Adipocyte (in vitro differentiated cells): ENCODE measurements at regions not wholly inside any gene's neighbourhood (a gene's known extent, or its start where the extent isn't known, plus 50 kb on each side); places are given as distances from the start of the nearest gene placed in this dataset.

Source experiments
- DNase-seq: peaks from one replicate; pipeline ENCODE4 v3.0.0-alpha.2; 2015; ENCODE audit warnings: low read depth
- H3K27me3 ChIP-seq: replicated peaks from 2 replicates; pipeline ENCODE4 v1.7.0; 2013; ENCODE audit warnings: mild to moderate bottlenecking, low read length, moderate library complexity; ENCODE audit not compliant: control insufficient read depth, insufficient read depth
- H3K36me3 ChIP-seq: 2 replicates; pipeline ENCODE4 v1.7.0; 2013; ENCODE audit warnings: low read length, mild to moderate bottlenecking, moderate library complexity; ENCODE audit not compliant: control insufficient read depth, insufficient read depth, severe bottlenecking
- H3K4me1 ChIP-seq: 2 replicates; pipeline ENCODE4 v1.7.0; 2013; ENCODE audit warnings: mild to moderate bottlenecking, low read length, moderate library complexity; ENCODE audit not compliant: control insufficient read depth, insufficient read depth
- H3K4me3 ChIP-seq: 2 replicates; pipeline ENCODE4 v1.7.0; 2013; ENCODE audit warnings: mild to moderate bottlenecking, low read length, moderate library complexity
- H3K9ac ChIP-seq: 2 replicates; pipeline ENCODE4 v1.7.0; 2013; ENCODE audit warnings: mild to moderate bottlenecking, low read length, moderate library complexity
- H3K9me3 ChIP-seq: 2 replicates; pipeline ENCODE4 v1.7.0; 2013; ENCODE audit warnings: mild to moderate bottlenecking, low read length, moderate library complexity; ENCODE audit not compliant: control insufficient read depth

- H3K4me3 ChIP-seq, result peak overlapping the region; percentile 42
- H3K9ac ChIP-seq, result peak overlapping the region; percentile 37
- H3K27me3 ChIP-seq, result no peaks in the 10 kb centered on the region
- DNase-seq, result no peak
- no peaks in the 10 kb centered on the region for H3K9me3 ChIP-seq
- peaks cover 19% of the 10 kb centered on the region for H3K4me1 ChIP-seq
- no peaks in the 10 kb centered on the region for H3K36me3 ChIP-seq
These were observed 242.3 kb downstream of the TOMM20 start for GRCh38 chr1:234886081-234886984.

- no peak for DNase-seq
- Histone ChIP-seq H3K9me3 (no peaks in the 10 kb centered on the region), H3K27me3 (no peaks in the 10 kb centered on the region)
These were observed 243.0 kb downstream of the TOMM20 start for GRCh38 chr1:234885601-234886000.

GRCh38 chr1:234884701-234885100 is 243.9 kb downstream of the TOMM20 start:
- Histone ChIP-seq H3K9me3 (no peaks in the 10 kb centered on the region), H3K4me1 (peaks cover 19% of the 10 kb centered on the region), H3K36me3 (no peaks in the 10 kb centered on the region), H3K4me3 (no peak overlapping the region), H3K27me3 (no peaks in the 10 kb centered on the region), H3K9ac (no peak overlapping the region)
- no peak for DNase-seq

More at GRCh38 chr1:234885601-234886000, 243.0 kb downstream of the TOMM20 start:
- Histone ChIP-seq H3K4me3 (no peak overlapping the region), H3K36me3 (no peaks in the 10 kb centered on the region), H3K4me1 (peaks cover 19% of the 10 kb centered on the region), H3K9ac (no peak overlapping the region)

GRCh38 chr1:234884006-234884405 is 244.6 kb downstream of the TOMM20 start:
- no peaks in the 10 kb centered on the region for H3K36me3 ChIP-seq
- no peak overlapping the region for H3K4me3 ChIP-seq
- peaks cover 19% of the 10 kb centered on the region for H3K4me1 ChIP-seq
- H3K9me3 ChIP-seq, result no peaks in the 10 kb centered on the region
- no peaks in the 10 kb centered on the region for H3K27me3 ChIP-seq
- no peak for DNase-seq
- H3K9ac ChIP-seq, result no peak overlapping the region

GRCh38 chr1:234882898-234883297 is 245.7 kb downstream of the TOMM20 start:
- no peak overlapping the region for H3K9ac ChIP-seq
- H3K4me3 ChIP-seq, result no peak overlapping the region
- no peaks in the 10 kb centered on the region for H3K9me3 ChIP-seq
- no peak for DNase-seq
- H3K4me1 ChIP-seq, result peaks cover 19% of the 10 kb centered on the region
- no peaks in the 10 kb centered on the region for H3K36me3 ChIP-seq
- no peaks in the 10 kb centered on the region for H3K27me3 ChIP-seq

- Histone ChIP-seq H3K9ac (no peak overlapping the region), H3K27me3 (no peaks in the 10 kb centered on the region), H3K4me3 (no peak overlapping the region), H3K4me1 (peaks cover 16% of the 10 kb centered on the region), H3K36me3 (no peaks in the 10 kb centered on the region), H3K9me3 (no peaks in the 10 kb centered on the region)
- DNase-seq, result no peak
These were observed 246.5 kb downstream of the TOMM20 start for GRCh38 chr1:234881893-234882771.

- no peaks in the 10 kb centered on the region for H3K27me3 ChIP-seq
- peaks cover 14% of the 10 kb centered on the region for H3K4me1 ChIP-seq
- H3K9me3 ChIP-seq, result no peaks in the 10 kb centered on the region
- H3K36me3 ChIP-seq, result no peaks in the 10 kb centered on the region
- DNase-seq, result no peak
- no peak overlapping the region for H3K9ac ChIP-seq
- no peak overlapping the region for H3K4me3 ChIP-seq
These were observed 249.2 kb downstream of the TOMM20 start for GRCh38 chr1:234879147-234880080.

- no peak for DNase-seq
These were observed 250.3 kb downstream of the TOMM20 start for GRCh38 chr1:234878288-234878687.

GRCh38 chr1:234877761-234878160 is 250.9 kb downstream of the TOMM20 start:
- Histone ChIP-seq H3K27me3 (no peaks in the 10 kb centered on the region), H3K4me3 (no peak overlapping the region), H3K4me1 (peaks cover 18% of the 10 kb centered on the region), H3K36me3 (no peaks in the 10 kb centered on the region), H3K9ac (no peak overlapping the region), H3K9me3 (no peaks in the 10 kb centered on the region)
- no peak for DNase-seq

More at GRCh38 chr1:234878288-234878687, 250.3 kb downstream of the TOMM20 start:
- no peaks in the 10 kb centered on the region for H3K9me3 ChIP-seq
- no peak overlapping the region for H3K9ac ChIP-seq
- H3K4me3 ChIP-seq, result no peak overlapping the region
- no peaks in the 10 kb centered on the region for H3K27me3 ChIP-seq
- peaks cover 18% of the 10 kb centered on the region for H3K4me1 ChIP-seq
- H3K36me3 ChIP-seq, result no peaks in the 10 kb centered on the region

GRCh38 chr1:234875953-234876855 is 252.4 kb downstream of the TOMM20 start:
- Histone ChIP-seq H3K9ac (no peak overlapping the region), H3K36me3 (no peaks in the 10 kb centered on the region), H3K27me3 (no peaks in the 10 kb centered on the region), H3K9me3 (no peaks in the 10 kb centered on the region), H3K4me3 (no peak overlapping the region), H3K4me1 (peaks cover 18% of the 10 kb centered on the region)
- peak; percentile 77 for DNase-seq
